ENCODE measurements at regions not wholly inside any gene's neighbourhood (a gene's known extent, or its start where the extent isn't known, plus 50 kb on each side); places are given as distances from the start of the nearest gene placed in this dataset.

DNA sequence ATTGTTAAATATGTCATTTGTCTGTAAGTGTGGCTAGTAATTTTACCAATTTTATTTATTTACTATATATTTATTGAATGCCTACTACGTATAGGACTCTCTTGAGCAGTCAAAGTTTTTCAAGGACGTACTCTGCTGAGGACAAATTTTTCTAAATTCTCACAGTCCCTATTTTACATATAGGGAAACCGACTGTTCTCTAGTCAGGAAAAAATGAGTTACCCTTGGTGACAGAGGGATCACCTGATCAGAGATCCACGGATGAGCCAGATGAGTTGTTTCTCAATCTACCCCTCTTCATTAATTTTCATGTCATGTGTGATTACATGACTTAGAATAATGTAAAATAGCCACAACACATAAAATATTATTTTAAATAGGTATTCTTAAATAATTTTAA lies 96.2 kb upstream of the SLC38A2 start:
- H3K4me2 ChIP-seq (ENCODE audit: low read length), result no peak overlapping the region
- H2AFZ ChIP-seq (ENCODE audit: low read length), result no peak overlapping the region
- H3K9ac ChIP-seq (ENCODE audit: low read length), result no peak overlapping the region
- no peaks in the 10 kb centered on the region for H3K4me1 ChIP-seq (ENCODE audit: insufficient read depth, low read length, severe bottlenecking)
- H4K20me1 ChIP-seq (ENCODE audit: insufficient read depth, low read length), result no peaks in the 10 kb centered on the region
- H3K9me3 ChIP-seq (ENCODE audit: low read length), result no peaks in the 10 kb centered on the region
- no peak overlapping the region for H3K27ac ChIP-seq (ENCODE audit: low read depth, low read length, poor library complexity, severe bottlenecking)
- no peaks in the 10 kb centered on the region for H3K9me2 ChIP-seq (ENCODE audit: low read depth, low read length)
- no peak for TF ChIP-seq EZH2 (IDR thresholded peaks at IDR 0.05; ENCODE audit: borderline replicate concordance, low read length)
- TF ChIP-seq, protein P1, sequence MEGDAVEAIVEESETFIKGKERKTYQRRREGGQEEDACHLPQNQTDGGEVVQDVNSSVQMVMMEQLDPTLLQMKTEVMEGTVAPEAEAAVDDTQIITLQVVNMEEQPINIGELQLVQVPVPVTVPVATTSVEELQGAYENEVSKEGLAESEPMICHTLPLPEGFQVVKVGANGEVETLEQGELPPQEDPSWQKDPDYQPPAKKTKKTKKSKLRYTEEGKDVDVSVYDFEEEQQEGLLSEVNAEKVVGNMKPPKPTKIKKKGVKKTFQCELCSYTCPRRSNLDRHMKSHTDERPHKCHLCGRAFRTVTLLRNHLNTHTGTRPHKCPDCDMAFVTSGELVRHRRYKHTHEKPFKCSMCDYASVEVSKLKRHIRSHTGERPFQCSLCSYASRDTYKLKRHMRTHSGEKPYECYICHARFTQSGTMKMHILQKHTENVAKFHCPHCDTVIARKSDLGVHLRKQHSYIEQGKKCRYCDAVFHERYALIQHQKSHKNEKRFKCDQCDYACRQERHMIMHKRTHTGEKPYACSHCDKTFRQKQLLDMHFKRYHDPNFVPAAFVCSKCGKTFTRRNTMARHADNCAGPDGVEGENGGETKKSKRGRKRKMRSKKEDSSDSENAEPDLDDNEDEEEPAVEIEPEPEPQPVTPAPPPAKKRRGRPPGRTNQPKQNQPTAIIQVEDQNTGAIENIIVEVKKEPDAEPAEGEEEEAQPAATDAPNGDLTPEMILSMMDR (IDR thresholded peaks at IDR 0.05; ENCODE audit: low read length), result no peak
- no peak overlapping the region for H3K4me3 ChIP-seq (ENCODE audit: low read depth, low read length, poor library complexity, severe bottlenecking)
- no peaks in the 10 kb centered on the region for H3K79me2 ChIP-seq (ENCODE audit: insufficient read depth, low read length)
- H3K36me3 ChIP-seq (ENCODE audit: insufficient read depth, low read length), result no peaks in the 10 kb centered on the region
- no peaks in the 10 kb centered on the region for H3F3A ChIP-seq (ENCODE audit: insufficient read depth, low read length)
- no peaks in the 10 kb centered on the region for H3K27me3 ChIP-seq (ENCODE audit: insufficient read depth, low read length)

DNA sequence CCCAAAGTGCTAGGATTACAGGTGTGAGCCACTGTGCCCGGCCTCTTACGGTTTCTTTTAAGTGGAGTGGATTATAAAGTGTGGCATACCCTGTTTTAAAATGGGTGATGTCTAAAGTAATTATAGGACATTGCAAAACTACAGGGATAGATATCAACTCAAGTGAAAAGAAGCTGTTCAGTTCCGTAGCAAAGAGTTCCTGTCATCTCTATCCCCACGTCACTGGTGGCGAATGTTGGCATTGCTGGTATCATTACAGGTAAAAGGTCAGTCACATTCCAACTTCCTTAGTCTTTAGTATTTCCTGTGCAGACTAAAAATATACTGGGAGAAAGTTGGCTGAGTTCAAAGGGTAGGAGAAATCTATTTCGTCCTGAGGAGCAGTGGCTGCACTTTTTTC lies 95.6 kb upstream of the SLC38A2 start:
- no peak overlapping the region for H3K4me3 ChIP-seq (ENCODE audit: low read depth, low read length, poor library complexity, severe bottlenecking)

DNA sequence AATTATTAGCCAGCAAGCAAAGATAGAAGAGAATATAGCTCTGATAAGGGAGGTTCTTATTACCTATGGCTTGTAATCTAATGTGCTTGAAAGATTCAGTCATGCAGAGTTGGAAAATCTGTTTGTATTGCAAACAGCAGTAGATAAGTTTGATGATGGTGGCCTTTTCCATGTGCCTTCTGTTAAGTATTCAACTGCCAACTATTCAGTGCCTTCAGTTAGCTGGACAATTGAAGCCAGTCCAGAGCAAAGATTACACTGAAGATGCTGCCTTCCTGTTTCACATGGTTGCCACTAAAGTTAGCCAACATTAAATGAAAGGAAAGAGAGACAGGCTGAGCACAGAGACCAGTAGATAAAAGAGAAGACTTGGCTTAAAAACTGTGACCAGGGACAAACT lies 92.7 kb upstream of the SLC38A2 start:
- no peak overlapping the region for H2AFZ ChIP-seq (ENCODE audit: low read length)
- H4K20me1 ChIP-seq (ENCODE audit: insufficient read depth, low read length), result no peaks in the 10 kb centered on the region
- no peaks in the 10 kb centered on the region for H3F3A ChIP-seq (ENCODE audit: insufficient read depth, low read length)
- TF ChIP-seq EZH2 (IDR thresholded peaks at IDR 0.05; ENCODE audit: borderline replicate concordance, low read length), result no peak
- TF ChIP-seq, protein P1 (IDR thresholded peaks at IDR 0.05; ENCODE audit: low read length), result no peak
- H3K27ac ChIP-seq (ENCODE audit: low read depth, low read length, poor library complexity, severe bottlenecking), result no peak overlapping the region
- H3K36me3 ChIP-seq (ENCODE audit: insufficient read depth, low read length), result no peaks in the 10 kb centered on the region
- no peak overlapping the region for H3K9ac ChIP-seq (ENCODE audit: low read length)
- no peak overlapping the region for H3K4me3 ChIP-seq (ENCODE audit: low read depth, low read length, poor library complexity, severe bottlenecking)
- H3K4me1 ChIP-seq (ENCODE audit: insufficient read depth, low read length, severe bottlenecking), result no peaks in the 10 kb centered on the region
- H3K9me3 ChIP-seq (ENCODE audit: low read length), result no peaks in the 10 kb centered on the region
- H3K27me3 ChIP-seq (ENCODE audit: insufficient read depth, low read length), result no peaks in the 10 kb centered on the region
- no peaks in the 10 kb centered on the region for H3K9me2 ChIP-seq (ENCODE audit: low read depth, low read length)
- H3K4me2 ChIP-seq (ENCODE audit: low read length), result no peak overlapping the region
- no peaks in the 10 kb centered on the region for H3K79me2 ChIP-seq (ENCODE audit: insufficient read depth, low read length)

More for the DNA sequence above, 95.6 kb upstream of the SLC38A2 start:
- no peaks in the 10 kb centered on the region for H3K27me3 ChIP-seq (ENCODE audit: insufficient read depth, low read length)
- H3K27ac ChIP-seq (ENCODE audit: low read depth, low read length, poor library complexity, severe bottlenecking), result no peak overlapping the region
- no peaks in the 10 kb centered on the region for H3K9me2 ChIP-seq (ENCODE audit: low read depth, low read length)
- no peaks in the 10 kb centered on the region for H3K9me3 ChIP-seq (ENCODE audit: low read length)
- TF ChIP-seq, protein P1 (IDR thresholded peaks at IDR 0.05; ENCODE audit: low read length), result no peak
- TF ChIP-seq EZH2 (IDR thresholded peaks at IDR 0.05; ENCODE audit: borderline replicate concordance, low read length), result no peak
- no peaks in the 10 kb centered on the region for H3K36me3 ChIP-seq (ENCODE audit: insufficient read depth, low read length)
- H4K20me1 ChIP-seq (ENCODE audit: insufficient read depth, low read length), result no peaks in the 10 kb centered on the region
- H3K79me2 ChIP-seq (ENCODE audit: insufficient read depth, low read length), result no peaks in the 10 kb centered on the region
- no peaks in the 10 kb centered on the region for H3F3A ChIP-seq (ENCODE audit: insufficient read depth, low read length)
- H3K4me1 ChIP-seq (ENCODE audit: insufficient read depth, low read length, severe bottlenecking), result no peaks in the 10 kb centered on the region
- H2AFZ ChIP-seq (ENCODE audit: low read length), result no peak overlapping the region
- no peak overlapping the region for H3K4me2 ChIP-seq (ENCODE audit: low read length)
- no peak overlapping the region for H3K9ac ChIP-seq (ENCODE audit: low read length)
